C4-2B (cell line): ENCODE measurements at regions not wholly inside any gene's neighbourhood (a gene's known extent, or its start where the extent isn't known, plus 50 kb on each side); places are given as distances from the start of the nearest gene placed in this dataset.

ENCODE experiments used
- ZFX ChIP-seq: fragments of 450-650 bp; IDR thresholded peaks from 2 replicates; pipeline ENCODE4 v1.6.1; 2017
- TF ChIP-seq, protein P1 (sequence below): fragments of 450-650 bp; conservative IDR thresholded peaks from 2 replicates; pipeline ENCODE4 v1.5.1; 2017; ENCODE audit warnings: mild to moderate bottlenecking

DNA sequence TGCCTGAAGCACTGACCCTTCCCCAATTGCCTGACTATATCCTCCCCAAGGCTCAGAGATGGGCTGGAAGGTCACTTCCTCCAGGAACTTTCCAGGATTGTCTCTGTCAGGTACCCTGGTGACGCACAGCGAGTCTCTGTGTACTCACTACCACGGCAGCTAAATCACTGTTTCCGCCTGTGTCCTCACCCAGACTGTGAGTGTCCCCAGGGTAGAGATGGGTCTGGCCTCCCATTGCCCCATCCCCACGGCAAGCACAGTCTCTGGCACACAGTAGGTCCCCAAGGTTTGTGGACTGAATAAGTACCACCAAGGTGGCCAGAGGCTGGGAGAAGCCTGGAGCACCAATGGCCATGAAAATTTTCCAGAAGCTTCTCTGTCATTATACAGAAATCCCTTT lies 93.8 kb upstream of the RUNX3 start:
- TF ChIP-seq, protein P1, sequence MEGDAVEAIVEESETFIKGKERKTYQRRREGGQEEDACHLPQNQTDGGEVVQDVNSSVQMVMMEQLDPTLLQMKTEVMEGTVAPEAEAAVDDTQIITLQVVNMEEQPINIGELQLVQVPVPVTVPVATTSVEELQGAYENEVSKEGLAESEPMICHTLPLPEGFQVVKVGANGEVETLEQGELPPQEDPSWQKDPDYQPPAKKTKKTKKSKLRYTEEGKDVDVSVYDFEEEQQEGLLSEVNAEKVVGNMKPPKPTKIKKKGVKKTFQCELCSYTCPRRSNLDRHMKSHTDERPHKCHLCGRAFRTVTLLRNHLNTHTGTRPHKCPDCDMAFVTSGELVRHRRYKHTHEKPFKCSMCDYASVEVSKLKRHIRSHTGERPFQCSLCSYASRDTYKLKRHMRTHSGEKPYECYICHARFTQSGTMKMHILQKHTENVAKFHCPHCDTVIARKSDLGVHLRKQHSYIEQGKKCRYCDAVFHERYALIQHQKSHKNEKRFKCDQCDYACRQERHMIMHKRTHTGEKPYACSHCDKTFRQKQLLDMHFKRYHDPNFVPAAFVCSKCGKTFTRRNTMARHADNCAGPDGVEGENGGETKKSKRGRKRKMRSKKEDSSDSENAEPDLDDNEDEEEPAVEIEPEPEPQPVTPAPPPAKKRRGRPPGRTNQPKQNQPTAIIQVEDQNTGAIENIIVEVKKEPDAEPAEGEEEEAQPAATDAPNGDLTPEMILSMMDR = no peak
- TF ChIP-seq ZFX = no peak
